KMS-11 (cell line): ENCODE measurements at regions not wholly inside any gene's neighbourhood (a gene's known extent, or its start where the extent isn't known, plus 50 kb on each side); places are given as distances from the start of the nearest gene placed in this dataset.

Experiments used
- H2AFZ ChIP-seq: fragments of 200-600 bp; sonication (generic); 2 replicates; pipeline ENCODE4 v1.6.1; 2016; ENCODE audit warnings: antibody characterized with exemption, mixed run types, low read depth
- H3K27ac ChIP-seq: fragments of 200-600 bp; sonication (generic); 2 replicates; pipeline ENCODE4 v1.6.1; 2016; ENCODE audit warnings: mild to moderate bottlenecking, mixed run types
- H3K27me3 ChIP-seq: fragments of 200-600 bp; sonication (generic); 2 replicates; pipeline ENCODE4 v1.6.1; 2017; ENCODE audit warnings: mild to moderate bottlenecking, low read depth, mixed run types, moderate library complexity; ENCODE audit not compliant: insufficient read depth
- H3K36me3 ChIP-seq: fragments of 200-600 bp; sonication (generic); 2 replicates; pipeline ENCODE4 v1.6.1; 2017; ENCODE audit warnings: mild to moderate bottlenecking, mixed run types; ENCODE audit not compliant: insufficient read depth
- H3K4me1 ChIP-seq: fragments of 200-600 bp; sonication (generic); 2 replicates; pipeline ENCODE4 v1.6.1; 2016; ENCODE audit warnings: mild to moderate bottlenecking, low read depth, mixed run types; ENCODE audit not compliant: poor library complexity, severe bottlenecking
- H3K4me2 ChIP-seq: fragments of 200-600 bp; sonication (generic); 2 replicates; pipeline ENCODE4 v1.7.0; 2016; ENCODE audit warnings: mild to moderate bottlenecking, mixed run types
- H3K4me3 ChIP-seq: fragments of 200-600 bp; sonication (generic); IDR thresholded peaks from 2 replicates; pipeline ENCODE4 v1.6.1; 2017; ENCODE audit warnings: low read depth, low read length, mixed read lengths; ENCODE audit not compliant: insufficient read depth
- H3K79me2 ChIP-seq: fragments of 200-600 bp; sonication (generic); 2 replicates; pipeline ENCODE4 v1.6.1; 2016; ENCODE audit warnings: low read depth, mixed run types; ENCODE audit not compliant: insufficient read depth
- H3K9ac ChIP-seq: fragments of 200-600 bp; sonication (generic); 2 replicates; pipeline ENCODE4 v1.6.1; 2016; ENCODE audit warnings: mild to moderate bottlenecking, mixed run types
- H4K20me1 ChIP-seq: fragments of 200-600 bp; sonication (generic); 2 replicates; pipeline ENCODE4 v1.6.1; 2016; ENCODE audit warnings: mild to moderate bottlenecking, mixed run types; ENCODE audit not compliant: insufficient read depth
- CTCF ChIP-seq: fragments of 200-600 bp; sonication (generic); conservative IDR thresholded peaks from 2 replicates; pipeline ENCODE4 v1.6.1; 2017; ENCODE audit warnings: low read depth, mild to moderate bottlenecking, antibody characterized with exemption, low read length, moderate library complexity, mixed read lengths

GRCh38 chrX:98350940-98351339 is 1467.2 kb downstream of the RPA4 start:
- Histone ChIP-seq H3K4me3 (no peak overlapping the region), H4K20me1 (no peaks in the 10 kb centered on the region), H2AFZ (no peak overlapping the region), H3K36me3 (no peaks in the 10 kb centered on the region), H3K79me2 (no peaks in the 10 kb centered on the region), H3K4me1 (no peaks in the 10 kb centered on the region), H3K9ac (no peak overlapping the region), H3K27ac (no peak overlapping the region), H3K4me2 (no peak overlapping the region), H3K27me3 (no peaks in the 10 kb centered on the region)
- TF ChIP-seq CTCF = no peak

GRCh38 chrX:98357146-98357545 is 1473.4 kb downstream of the RPA4 start:
- Histone ChIP-seq H3K4me2 (no peak overlapping the region), H3K27me3 (no peaks in the 10 kb centered on the region), H3K79me2 (no peaks in the 10 kb centered on the region), H3K4me3 (no peak overlapping the region), H3K9ac (no peak overlapping the region), H3K27ac (no peak overlapping the region), H3K36me3 (no peaks in the 10 kb centered on the region), H4K20me1 (no peaks in the 10 kb centered on the region), H2AFZ (no peak overlapping the region), H3K4me1 (no peaks in the 10 kb centered on the region)
- TF ChIP-seq CTCF = no peak

GRCh38 chrX:98362630-98363029 is 1478.9 kb downstream of the RPA4 start:
- no peaks in the 10 kb centered on the region for H3K79me2 ChIP-seq
- no peak for TF ChIP-seq CTCF
- no peaks in the 10 kb centered on the region for H3K4me1 ChIP-seq
- H3K9ac ChIP-seq = no peak overlapping the region
- no peak overlapping the region for H3K27ac ChIP-seq
- H2AFZ ChIP-seq = no peak overlapping the region
- no peak overlapping the region for H3K4me2 ChIP-seq
- no peaks in the 10 kb centered on the region for H3K27me3 ChIP-seq
- no peak overlapping the region for H3K4me3 ChIP-seq
- no peaks in the 10 kb centered on the region for H3K36me3 ChIP-seq
- H4K20me1 ChIP-seq = no peaks in the 10 kb centered on the region

- Histone ChIP-seq H3K36me3 (no peaks in the 10 kb centered on the region), H4K20me1 (no peaks in the 10 kb centered on the region), H3K27me3 (no peaks in the 10 kb centered on the region), H3K9ac (no peak overlapping the region), H3K79me2 (no peaks in the 10 kb centered on the region), H3K27ac (no peak overlapping the region), H3K4me2 (no peak overlapping the region), H3K4me1 (no peaks in the 10 kb centered on the region), H3K4me3 (no peak overlapping the region), H2AFZ (no peak overlapping the region)
- TF ChIP-seq CTCF = no peak
Measured at GRCh38 chrX:98371994-98372393, 1488.3 kb downstream of the RPA4 start.

- no peak overlapping the region for H3K9ac ChIP-seq
- no peaks in the 10 kb centered on the region for H3K27me3 ChIP-seq
- no peak overlapping the region for H3K4me3 ChIP-seq
Measured at GRCh38 chrX:98379134-98379533, 1495.4 kb downstream of the RPA4 start.

More at GRCh38 chrX:98379134-98379533, 1495.4 kb downstream of the RPA4 start:
- Histone ChIP-seq H3K36me3 (no peaks in the 10 kb centered on the region), H3K4me2 (no peak overlapping the region), H3K4me1 (no peaks in the 10 kb centered on the region), H2AFZ (no peak overlapping the region), H3K79me2 (no peaks in the 10 kb centered on the region), H4K20me1 (no peaks in the 10 kb centered on the region), H3K27ac (no peak overlapping the region)
- no peak for TF ChIP-seq CTCF
